NB4 (cell line): ENCODE measurements at regions not wholly inside any gene's neighbourhood (a gene's known extent, or its start where the extent isn't known, plus 50 kb on each side); places are given as distances from the start of the nearest gene placed in this dataset.

Experiments used
- CTCF ChIP-seq: IDR thresholded peaks from one replicate; pipeline ENCODE4 v1.5.1; 2012; ENCODE audit warnings: low read depth, low read length
- POLR2A ChIP-seq: IDR thresholded peaks from 2 replicates; pipeline ENCODE4 v1.6.1; 2011; ENCODE audit warnings: mild to moderate bottlenecking; ENCODE audit not compliant: insufficient read length; ENCODE audit errors: extremely low read depth

DNA sequence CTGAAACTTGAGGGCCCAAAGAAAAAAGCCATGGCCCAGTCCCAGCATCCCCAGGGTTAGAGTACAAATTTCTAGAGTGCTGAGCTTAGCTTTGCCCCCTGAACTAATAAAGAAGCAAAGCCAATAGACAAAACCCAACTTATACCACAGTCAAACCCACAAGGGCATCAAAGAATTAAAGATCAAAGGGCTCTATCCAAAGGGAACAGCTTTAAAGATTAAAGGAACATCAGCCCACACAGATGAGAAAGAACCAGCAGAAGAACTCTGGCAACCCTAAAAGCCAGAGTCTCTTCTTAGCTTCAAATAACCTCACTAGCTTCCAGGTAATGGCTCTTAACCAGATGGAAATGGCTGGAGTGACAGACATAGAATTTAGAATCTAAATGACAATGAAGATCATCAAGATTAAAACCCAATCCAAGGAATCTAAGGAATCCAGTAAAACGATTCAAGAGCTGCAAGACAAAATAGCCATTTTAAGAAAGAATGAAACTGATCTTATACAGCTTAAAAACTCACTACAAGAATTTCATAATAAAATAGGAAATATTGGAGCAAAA is 93.9 kb downstream of the YIPF5 start:
- TF ChIP-seq CTCF (no peak), POLR2A (no peak)
